GM12872 (cell line): ENCODE measurements at regions not wholly inside any gene's neighbourhood (a gene's known extent, or its start where the extent isn't known, plus 50 kb on each side); places are given as distances from the start of the nearest gene placed in this dataset.

Experiments
- TF ChIP-seq, protein P1 (sequence below): IDR thresholded peaks from 3 replicates; pipeline ENCODE4 v1.5.1; 2011; ENCODE audit warnings: low read depth, mild to moderate bottlenecking, low read length, moderate library complexity; ENCODE audit not compliant: insufficient read depth

DNA sequence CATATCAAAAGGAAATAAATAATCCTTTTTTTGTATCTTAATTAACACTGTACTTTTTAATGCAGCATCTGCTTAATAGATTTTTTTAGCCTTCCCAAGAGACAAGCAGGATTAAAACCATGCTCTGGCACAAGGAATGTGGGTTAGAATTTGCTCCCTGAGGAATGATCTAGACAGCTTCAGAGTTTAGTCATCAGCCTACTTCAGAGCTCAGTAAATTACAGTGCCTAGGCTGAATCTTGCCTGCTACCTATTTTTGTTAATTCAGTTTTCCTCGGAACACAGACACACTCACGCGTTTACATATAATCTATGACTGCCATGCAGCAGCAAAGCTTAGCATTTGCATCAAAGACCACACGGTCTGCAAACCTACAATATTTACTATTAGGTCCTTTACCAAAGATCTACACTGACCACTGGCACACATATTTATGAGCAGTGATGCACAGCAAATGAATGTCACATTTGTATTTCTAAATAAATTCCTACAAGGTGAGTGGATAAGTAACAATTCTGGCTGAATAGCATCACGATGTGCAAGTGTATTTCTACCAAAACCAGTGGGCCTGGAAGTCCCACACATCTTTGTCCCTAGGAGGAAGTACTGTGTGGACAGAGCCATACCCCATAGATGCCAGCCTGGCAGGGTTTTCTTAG, 309.8 kb upstream of the TMEM132C start:
- TF ChIP-seq, protein P1, sequence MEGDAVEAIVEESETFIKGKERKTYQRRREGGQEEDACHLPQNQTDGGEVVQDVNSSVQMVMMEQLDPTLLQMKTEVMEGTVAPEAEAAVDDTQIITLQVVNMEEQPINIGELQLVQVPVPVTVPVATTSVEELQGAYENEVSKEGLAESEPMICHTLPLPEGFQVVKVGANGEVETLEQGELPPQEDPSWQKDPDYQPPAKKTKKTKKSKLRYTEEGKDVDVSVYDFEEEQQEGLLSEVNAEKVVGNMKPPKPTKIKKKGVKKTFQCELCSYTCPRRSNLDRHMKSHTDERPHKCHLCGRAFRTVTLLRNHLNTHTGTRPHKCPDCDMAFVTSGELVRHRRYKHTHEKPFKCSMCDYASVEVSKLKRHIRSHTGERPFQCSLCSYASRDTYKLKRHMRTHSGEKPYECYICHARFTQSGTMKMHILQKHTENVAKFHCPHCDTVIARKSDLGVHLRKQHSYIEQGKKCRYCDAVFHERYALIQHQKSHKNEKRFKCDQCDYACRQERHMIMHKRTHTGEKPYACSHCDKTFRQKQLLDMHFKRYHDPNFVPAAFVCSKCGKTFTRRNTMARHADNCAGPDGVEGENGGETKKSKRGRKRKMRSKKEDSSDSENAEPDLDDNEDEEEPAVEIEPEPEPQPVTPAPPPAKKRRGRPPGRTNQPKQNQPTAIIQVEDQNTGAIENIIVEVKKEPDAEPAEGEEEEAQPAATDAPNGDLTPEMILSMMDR: no peak

- TF ChIP-seq, protein P1: no peak
Measured at GRCh38 chr12:127962303-127962702, 304.7 kb upstream of the TMEM132C start.

DNA sequence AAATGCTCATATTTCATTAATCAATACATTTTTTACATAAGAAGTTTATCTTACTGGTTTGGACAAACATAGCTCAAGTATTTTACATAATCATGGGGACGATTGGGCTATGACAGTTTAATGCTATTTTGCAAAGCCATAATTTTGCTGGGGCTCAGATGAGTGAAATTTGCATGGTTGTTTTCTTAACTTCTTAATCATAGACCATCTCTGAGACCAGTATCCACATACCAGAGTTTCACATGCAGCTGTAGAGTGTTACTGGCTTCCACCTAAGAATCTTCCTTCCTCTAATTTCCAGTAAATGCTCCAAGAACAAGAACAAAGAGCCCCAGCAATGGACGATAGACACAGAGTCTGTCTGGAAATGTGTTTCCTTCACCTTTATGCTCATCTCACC, 303.0 kb upstream of the TMEM132C start:
- TF ChIP-seq, protein P1: no peak

DNA sequence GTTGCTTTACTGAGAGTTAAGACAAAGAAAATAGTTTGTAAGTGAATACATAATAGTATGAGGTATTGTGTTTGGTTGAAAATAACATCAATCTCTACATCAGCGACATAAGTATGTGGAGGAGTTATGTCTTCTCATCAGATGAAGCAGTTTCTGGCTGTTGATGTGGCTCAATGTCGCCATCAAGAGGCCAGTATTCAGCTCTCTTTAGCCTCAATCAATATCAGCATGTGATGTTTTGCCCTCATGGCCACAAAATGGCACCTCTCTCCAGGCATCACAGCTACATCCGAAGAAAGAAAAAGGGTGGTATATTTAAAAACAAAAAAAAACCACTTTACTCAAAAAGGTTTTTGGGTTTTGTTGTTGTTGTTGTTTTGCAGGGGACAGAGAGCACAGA, 302.3 kb upstream of the TMEM132C start:
- TF ChIP-seq, protein P1: no peak

DNA sequence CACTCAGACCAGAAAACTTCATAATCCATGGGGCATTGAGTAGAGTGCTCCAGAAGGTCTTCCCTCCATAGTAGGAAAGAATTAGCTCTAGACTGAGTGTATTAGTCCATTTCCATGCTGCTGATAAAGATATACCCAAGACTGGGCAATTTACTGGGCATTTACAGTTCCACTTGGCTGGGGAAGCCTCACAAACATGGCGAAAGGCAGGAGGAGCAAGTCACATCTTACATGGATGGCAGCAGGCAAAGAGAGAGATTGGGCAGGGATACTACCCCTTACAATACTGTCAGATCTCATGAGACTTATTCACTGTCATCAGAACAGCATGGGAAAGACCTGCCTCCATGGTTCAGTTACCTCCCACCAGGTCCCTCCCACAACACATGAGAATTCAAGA, 300.6 kb upstream of the TMEM132C start:
- TF ChIP-seq, protein P1: no peak

GRCh38 chr12:127970491-127970890, 296.5 kb upstream of the TMEM132C start:
- TF ChIP-seq, protein P1: no peak

DNA sequence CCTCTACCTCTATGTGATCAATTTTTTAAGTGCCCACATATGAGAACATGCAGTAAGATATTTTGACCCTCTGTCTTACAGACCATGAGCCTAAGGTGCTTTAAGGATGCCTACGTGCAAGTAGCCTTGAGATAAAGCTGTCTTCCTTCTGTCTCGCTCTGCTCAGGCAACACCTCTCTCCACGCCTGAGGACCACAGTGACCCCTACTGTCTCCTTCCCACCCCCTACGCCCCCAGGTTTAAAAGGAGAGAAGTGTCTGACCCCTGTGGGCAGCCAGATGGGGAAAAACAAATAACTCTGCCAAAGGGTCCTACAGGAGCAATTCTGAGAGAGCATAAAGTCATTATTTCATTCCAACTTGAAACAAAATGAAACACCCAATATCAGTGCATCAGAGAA, 286.4 kb upstream of the TMEM132C start:
- TF ChIP-seq, protein P1: no peak
